Natural killer cell (primary cell): ENCODE measurements at regions not wholly inside any gene's neighbourhood (a gene's known extent, or its start where the extent isn't known, plus 50 kb on each side); places are given as distances from the start of the nearest gene placed in this dataset.

Experiments
- ATAC-seq, 3 donors: fragments of 150-1000 bp in 2 of 3; fragments of 200-7000 bp in 1 of 3; cut with Tn5 transposase; 1 replicate in 1 of 3; 2 replicates in 2 of 3; pipeline ENCODE4 v1.10.0; 2021; ENCODE audit warnings: mild to moderate bottlenecking in 2 of 3, moderate library complexity in 2 of 3
- DNase-seq, 2 donors: peaks; one replicate each; pipeline versions ENCODE4 v3.0.0 to v3.0.0-alpha.2; 2013 to 2021; ENCODE audit warnings: mixed read lengths in 1 of 2
- H3K27ac ChIP-seq: one replicate; pipeline ENCODE4 v1.5.1; 2013; ENCODE audit warnings: mild to moderate bottlenecking, low read length
- H3K27me3 ChIP-seq: one replicate; pipeline ENCODE4 v1.6.1; 2013; ENCODE audit warnings: low read length; ENCODE audit not compliant: control insufficient read depth, insufficient read depth
- H3K36me3 ChIP-seq: one replicate; pipeline ENCODE4 v1.6.1; 2013; ENCODE audit warnings: low read length; ENCODE audit not compliant: control insufficient read depth, insufficient read depth
- H3K4me1 ChIP-seq: one replicate; pipeline ENCODE4 v1.6.1; 2013; ENCODE audit warnings: low read length; ENCODE audit not compliant: control insufficient read depth, insufficient read depth
- H3K4me3 ChIP-seq: one replicate; pipeline ENCODE4 v1.5.1; 2013; ENCODE audit warnings: low read length
- H3K9me3 ChIP-seq: one replicate; pipeline ENCODE4 v1.6.1; 2013; ENCODE audit warnings: low read length; ENCODE audit not compliant: control insufficient read depth, insufficient read depth
- H3K27ac Mint-ChIP-seq, 2 donors: one replicate each; pipeline ENCODE4 v1.8.0; 2022; ENCODE audit warnings: mild to moderate bottlenecking in 2 of 2, mixed read lengths in 2 of 2, moderate library complexity in 1 of 2
- H3K27me3 Mint-ChIP-seq, 2 donors: one replicate each; pipeline ENCODE4 v1.8.0; 2022; ENCODE audit warnings: low read depth in 2 of 2, mixed read lengths in 2 of 2
- H3K36me3 Mint-ChIP-seq: one replicate; pipeline ENCODE4 v1.8.0; 2022; ENCODE audit warnings: mixed read lengths
- H3K4me1 Mint-ChIP-seq, 2 donors: one replicate each; pipeline ENCODE4 v1.8.0; 2022; ENCODE audit warnings: mixed read lengths in 2 of 2
- H3K4me3 Mint-ChIP-seq: one replicate; pipeline ENCODE4 v1.8.0; 2022; ENCODE audit warnings: mild to moderate bottlenecking, moderate library complexity, mixed read lengths
- H3K9me3 Mint-ChIP-seq, 2 donors: one replicate each; pipeline ENCODE4 v1.8.0; 2022; ENCODE audit warnings: mixed read lengths in 2 of 2
- CTCF ChIP-seq: fragments of 200-600 bp; IDR thresholded peaks from one replicate; pipeline ENCODE4 v1.8.0; 2022; ENCODE audit warnings: antibody characterized with exemption
- WGBS: methylation state at CpG from one replicate; pipeline ENCODE4 v1.1.7; 2013; ENCODE audit warnings: missing lambda C conversion rate; ENCODE audit not compliant: insufficient coverage; 5-methylcytosine and 5-hydroxymethylcytosine counted together
- intact Hi-C: fragments of 100-400 bp; cut with micrococcal nuclease; formaldehyde crosslinking; loops from one replicate; pipeline ENCODE4 v1.14.2; 2022

GRCh38 chr16:60811051-60811608 is 1225.1 kb downstream of the CDH8 start:
- no peaks in the 10 kb centered on the region for H3K36me3 Mint-ChIP-seq
- H3K9me3 Mint-ChIP-seq: peaks cover 6 to 19% of the 10 kb centered on the region in 2 donors
- Histone ChIP-seq H3K4me1 (no peaks in the 10 kb centered on the region), H3K9me3 (no peaks in the 10 kb centered on the region), H3K27ac (no peak overlapping the region), H3K4me3 (no peak overlapping the region), H3K36me3 (no peaks in the 10 kb centered on the region), H3K27me3 (no peaks in the 10 kb centered on the region)
- H3K27me3 Mint-ChIP-seq: no peaks in the 10 kb centered on the region
- no peaks in the 10 kb centered on the region for H3K4me1 Mint-ChIP-seq
- WGBS: 76% methylated on average over 6 of the region's 6 CpGs
- no peak for DNase-seq
- intact Hi-C loops: no loop called here
- H3K4me3 Mint-ChIP-seq: no peak overlapping the region
- no peak overlapping the region for H3K27ac Mint-ChIP-seq
- ATAC-seq: no peak
- no peak for TF ChIP-seq CTCF

- intact Hi-C loops: no loop called here
- DNase-seq: no peak
- Histone ChIP-seq H3K4me3 (no peak overlapping the region), H3K9me3 (no peaks in the 10 kb centered on the region), H3K36me3 (no peaks in the 10 kb centered on the region), H3K27me3 (no peaks in the 10 kb centered on the region), H3K4me1 (no peaks in the 10 kb centered on the region), H3K27ac (no peak overlapping the region)
- ATAC-seq: no peak
- no peaks in the 10 kb centered on the region for H3K4me1 Mint-ChIP-seq
- no peaks in the 10 kb centered on the region for H3K36me3 Mint-ChIP-seq
- no peak overlapping the region for H3K4me3 Mint-ChIP-seq
- no peak overlapping the region for H3K27ac Mint-ChIP-seq
- peaks cover 6 to 20% of the 10 kb centered on the region in 2 donors for H3K9me3 Mint-ChIP-seq
- no peaks in the 10 kb centered on the region for H3K27me3 Mint-ChIP-seq
- TF ChIP-seq CTCF: no peak
These were observed 1226.0 kb downstream of the CDH8 start for GRCh38 chr16:60810250-60810649.

GRCh38 chr16:60792437-60792836 is 1243.8 kb downstream of the CDH8 start:
- Histone ChIP-seq H3K27ac (no peak overlapping the region), H3K9me3 (no peaks in the 10 kb centered on the region), H3K36me3 (no peaks in the 10 kb centered on the region), H3K4me1 (no peaks in the 10 kb centered on the region), H3K4me3 (no peak overlapping the region), H3K27me3 (no peaks in the 10 kb centered on the region)
- intact Hi-C loops: no loop called here
- Mint-ChIP-seq H3K27ac (no peak overlapping the region), H3K4me3 (no peak overlapping the region), H3K27me3 (no peaks in the 10 kb centered on the region), H3K36me3 (no peaks in the 10 kb centered on the region), H3K4me1 (no peaks in the 10 kb centered on the region), H3K9me3 (peaks cover 18 to 21% of the 10 kb centered on the region in 2 donors)
- no peak for ATAC-seq
- DNase-seq: no peak
- WGBS: 64% methylated on average over 2 of the region's 2 CpGs
- TF ChIP-seq CTCF: no peak

GRCh38 chr16:60788631-60789030 is 1247.6 kb downstream of the CDH8 start:
- Mint-ChIP-seq H3K36me3 (no peaks in the 10 kb centered on the region), H3K4me1 (no peaks in the 10 kb centered on the region), H3K27me3 (no peaks in the 10 kb centered on the region), H3K4me3 (no peak overlapping the region), H3K27ac (no peak overlapping the region), H3K9me3 (peaks cover 9 to 23% of the 10 kb centered on the region in 2 donors)
- Histone ChIP-seq H3K9me3 (no peaks in the 10 kb centered on the region), H3K27ac (no peak overlapping the region), H3K4me3 (no peak overlapping the region), H3K27me3 (no peaks in the 10 kb centered on the region), H3K36me3 (no peaks in the 10 kb centered on the region), H3K4me1 (no peaks in the 10 kb centered on the region)
- intact Hi-C loops: no loop called here
- no peak for TF ChIP-seq CTCF
- DNase-seq (no peak), ATAC-seq (no peak)
